Endothelial cell of umbilical vein (primary cell): ENCODE measurements at regions not wholly inside any gene's neighbourhood (a gene's known extent, or its start where the extent isn't known, plus 50 kb on each side); places are given as distances from the start of the nearest gene placed in this dataset.

Source experiments
- BruUV-seq: library from RNA; stranded (reverse); fragments of 400-500 nt; replicated peaks from 2 replicates; lab custom pipeline; 2021; lab: Mats Ljungman, UMichigan
- CTCF ChIA-PET: fragments of 300-600, 350-600 bp; sonication (Branson Sonifier 250); formaldehyde crosslinking; loops from one replicate; lab custom pipeline; 2021; ENCODE audit warnings: antibody characterized with exemption, inconsistent platforms; lab: Charles Lee
- POLR2A ChIA-PET: fragments of 300-600, 350-600 bp; sonication (Branson Sonifier 250); formaldehyde crosslinking; loops from one replicate; lab custom pipeline; 2021; ENCODE audit warnings: antibody characterized with exemption, inconsistent platforms; lab: Charles Lee
- DNase-seq: peaks from one replicate; pipeline ENCODE4 v3.0.0-alpha.2; 2011; ENCODE audit warnings: low read depth, low spot score
- FAIRE-seq: peaks from 2 replicates; lab custom pipeline; 2011; peaks lifted over from hg19 to GRCh38; lab: Jason Lieb, UNC
- H2AFZ ChIP-seq: 2 replicates; pipeline ENCODE4 v1.6.0; 2012; ENCODE audit warnings: low read depth, low read length, control low read depth, inconsistent platforms
- H3K27ac ChIP-seq: 2 replicates; pipeline ENCODE4 v1.5.1; 2011; ENCODE audit warnings: low read depth, mild to moderate bottlenecking, control low read depth, low read length, moderate library complexity; ENCODE audit not compliant: insufficient read depth
- H3K27me3 ChIP-seq, 2 experiments: 2 replicates each; pipeline versions ENCODE4 v1.6.0 to v1.6.1; 2011; ENCODE audit warnings: low read length in 2 of 2, mixed read lengths in 1 of 2; ENCODE audit not compliant: control insufficient read depth in 2 of 2, insufficient read depth in 2 of 2
- H3K36me3 ChIP-seq, 2 experiments: 2 replicates in 1 of 2; 3 replicates in 1 of 2; pipeline ENCODE4 v1.5.1; 2011; ENCODE audit warnings: low read length in 2 of 2, mild to moderate bottlenecking in 1 of 2, moderate library complexity in 1 of 2; ENCODE audit not compliant: control insufficient read depth in 2 of 2, insufficient read depth in 2 of 2; ENCODE audit errors: extremely low read depth in 1 of 2
- H3K4me1 ChIP-seq: 3 replicates; pipeline ENCODE4 v1.5.1; 2011; ENCODE audit warnings: mild to moderate bottlenecking, low read length; ENCODE audit not compliant: control insufficient read depth, insufficient read depth; ENCODE audit errors: extremely low read depth
- H3K4me2 ChIP-seq: 2 replicates; pipeline ENCODE4 v1.6.1; 2011; ENCODE audit warnings: low read length, control low read depth, mixed read lengths; ENCODE audit not compliant: insufficient read depth
- H3K4me3 ChIP-seq, 3 experiments: fragments of 200-600 bp in 1 of 3; sonication (generic), shearing (Covaris generic) in 1 of 3; replicated peaks in 1 of 3; 2 replicates each; pipeline ENCODE4 v1.5.1; 2011 to 2016; ENCODE audit warnings: control low read depth in 3 of 3, low read length in 3 of 3, mild to moderate bottlenecking in 2 of 3, inconsistent platforms in 1 of 3, low read depth in 1 of 3, moderate library complexity in 1 of 3; ENCODE audit not compliant: insufficient read depth in 1 of 3
- H3K79me2 ChIP-seq: 2 replicates; pipeline ENCODE4 v1.6.0; 2012; ENCODE audit warnings: low read length, inconsistent platforms; ENCODE audit not compliant: control insufficient read depth, insufficient read depth
- H3K9ac ChIP-seq: replicated peaks from 2 replicates; pipeline ENCODE3; 2011; ENCODE audit warnings: low read length, control low read depth; ENCODE audit not compliant: insufficient read depth; ENCODE audit errors: extremely low read depth
- H3K9me1 ChIP-seq: replicated peaks from 3 replicates; pipeline ENCODE4 v1.6.0; 2011; ENCODE audit warnings: mild to moderate bottlenecking, low read length; ENCODE audit not compliant: control insufficient read depth, insufficient read depth; ENCODE audit errors: extremely low read depth
- H3K9me3 ChIP-seq: replicated peaks from 2 replicates; pipeline ENCODE4 v1.5.1; 2012; ENCODE audit warnings: low read length, inconsistent platforms; ENCODE audit not compliant: control insufficient read depth, insufficient read depth
- H4K20me1 ChIP-seq: replicated peaks from 2 replicates; pipeline ENCODE3; 2011; ENCODE audit warnings: mild to moderate bottlenecking, low read length; ENCODE audit not compliant: control insufficient read depth, insufficient read depth; ENCODE audit errors: extremely low read depth
- FOS ChIP-seq: IDR thresholded peaks from 2 replicates; pipeline ENCODE4 v1.6.1; 2011; ENCODE audit warnings: mild to moderate bottlenecking, low read length, moderate library complexity, borderline replicate concordance; ENCODE audit not compliant: insufficient read depth
- GATA2 ChIP-seq: IDR thresholded peaks from 2 replicates; pipeline ENCODE4 v1.7.0; 2011; ENCODE audit warnings: low read depth, mild to moderate bottlenecking, moderate library complexity, mixed read lengths, low read length; ENCODE audit not compliant: insufficient read length, insufficient read depth
- JUN ChIP-seq: IDR thresholded peaks from 2 replicates; pipeline ENCODE4 v1.6.1; 2011; ENCODE audit warnings: borderline replicate concordance, low read depth; ENCODE audit not compliant: insufficient read length, insufficient read depth
- MYC ChIP-seq: IDR thresholded peaks from one replicate; pipeline ENCODE4 v1.6.1; 2011; ENCODE audit warnings: mild to moderate bottlenecking, low read depth, low read length
- POLR2A ChIP-seq: IDR thresholded peaks from 2 replicates; pipeline ENCODE4 v1.6.1; 2012; ENCODE audit warnings: low read depth, mild to moderate bottlenecking, control low read depth, low read length
- POLR2AphosphoS5 ChIP-seq: IDR thresholded peaks from 2 replicates; pipeline ENCODE4 v1.6.1; 2012; ENCODE audit warnings: low read depth, mild to moderate bottlenecking, control low read depth, low read length, moderate library complexity; ENCODE audit not compliant: insufficient read depth
- dilution Hi-C: fragments of 300-500 bp; cut with MboI; formaldehyde crosslinking; loops from one replicate; pipeline ENCODE4 v1.15.0; 2019; ENCODE audit warnings: low sequenced_read_pairs; ENCODE audit not compliant: extremely low pct_ligation_motif_present
- intact Hi-C: fragments of 100-400 bp; cut with micrococcal nuclease; formaldehyde crosslinking; loops from one replicate; pipeline ENCODE4 v1.10.0; 2022
- TF ChIP-seq, protein P1 (sequence below), 2 donors: IDR thresholded peaks; 1 replicate in 1 of 2; 2 replicates in 1 of 2; pipeline ENCODE4 v1.5.1; 2011; ENCODE audit warnings: low read length in 2 of 2, mild to moderate bottlenecking in 2 of 2, moderate library complexity in 2 of 2, control low read depth in 1 of 2, inconsistent platforms in 1 of 2, low read depth in 1 of 2; ENCODE audit not compliant: insufficient read depth in 1 of 2; ENCODE audit errors: extremely low read depth in 1 of 2
- TF ChIP-seq, protein P2 (sequence below): IDR thresholded peaks from 2 replicates; pipeline ENCODE4 v1.6.1; 2011; ENCODE audit not compliant: insufficient read depth, insufficient read length

GRCh38 chr18:78683191-78684010 is 296.2 kb upstream of the SALL3 start:
- H3K36me3 ChIP-seq: no peaks in the 10 kb centered on the region
- H3K27me3 ChIP-seq: no peaks in the 10 kb centered on the region
- H3K27ac ChIP-seq: no peak overlapping the region
- ChIA-PET POLR2A (no interaction called here), CTCF (no interaction called here)
- TF ChIP-seq POLR2A: no peak
- TF ChIP-seq, protein P1, sequence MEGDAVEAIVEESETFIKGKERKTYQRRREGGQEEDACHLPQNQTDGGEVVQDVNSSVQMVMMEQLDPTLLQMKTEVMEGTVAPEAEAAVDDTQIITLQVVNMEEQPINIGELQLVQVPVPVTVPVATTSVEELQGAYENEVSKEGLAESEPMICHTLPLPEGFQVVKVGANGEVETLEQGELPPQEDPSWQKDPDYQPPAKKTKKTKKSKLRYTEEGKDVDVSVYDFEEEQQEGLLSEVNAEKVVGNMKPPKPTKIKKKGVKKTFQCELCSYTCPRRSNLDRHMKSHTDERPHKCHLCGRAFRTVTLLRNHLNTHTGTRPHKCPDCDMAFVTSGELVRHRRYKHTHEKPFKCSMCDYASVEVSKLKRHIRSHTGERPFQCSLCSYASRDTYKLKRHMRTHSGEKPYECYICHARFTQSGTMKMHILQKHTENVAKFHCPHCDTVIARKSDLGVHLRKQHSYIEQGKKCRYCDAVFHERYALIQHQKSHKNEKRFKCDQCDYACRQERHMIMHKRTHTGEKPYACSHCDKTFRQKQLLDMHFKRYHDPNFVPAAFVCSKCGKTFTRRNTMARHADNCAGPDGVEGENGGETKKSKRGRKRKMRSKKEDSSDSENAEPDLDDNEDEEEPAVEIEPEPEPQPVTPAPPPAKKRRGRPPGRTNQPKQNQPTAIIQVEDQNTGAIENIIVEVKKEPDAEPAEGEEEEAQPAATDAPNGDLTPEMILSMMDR (IDR thresholded peaks at IDR 0.05; ENCODE audit: extremely low read depth in 1 of 2, insufficient read depth in 1 of 2, low read depth in 1 of 2, low read length in 2 of 2): no peak
- TF ChIP-seq, protein P2, sequence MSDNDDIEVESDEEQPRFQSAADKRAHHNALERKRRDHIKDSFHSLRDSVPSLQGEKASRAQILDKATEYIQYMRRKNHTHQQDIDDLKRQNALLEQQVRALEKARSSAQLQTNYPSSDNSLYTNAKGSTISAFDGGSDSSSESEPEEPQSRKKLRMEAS: no peak
- no peak for TF ChIP-seq JUN
- no peak for TF ChIP-seq POLR2AphosphoS5
- TF ChIP-seq MYC: no peak
- no peak for TF ChIP-seq GATA2
- no peak for TF ChIP-seq FOS
- H3K79me2 ChIP-seq: no peaks in the 10 kb centered on the region
- intact Hi-C loops: no loop called here
- H3K9ac ChIP-seq: no peak overlapping the region
- dilution Hi-C loops: no loop called here
- FAIRE-seq: no peak
- H3K9me3 ChIP-seq: peaks cover 2% of the 10 kb centered on the region
- no TSS peak for BruUV-seq
- no peak overlapping the region for H3K4me2 ChIP-seq
- no peaks in the 10 kb centered on the region for H3K4me1 ChIP-seq
- no peak overlapping the region for H3K4me3 ChIP-seq
- H4K20me1 ChIP-seq: no peaks in the 10 kb centered on the region
- H3K9me1 ChIP-seq: no peaks in the 10 kb centered on the region
- H2AFZ ChIP-seq: no peak overlapping the region
- DNase-seq: no peak
